Fibroblast of lung (primary cell): ENCODE measurements at regions not wholly inside any gene's neighbourhood (a gene's known extent, or its start where the extent isn't known, plus 50 kb on each side); places are given as distances from the start of the nearest gene placed in this dataset.

Source experiments
- DNase-seq, 2 donors: peaks; one replicate each; pipeline versions ENCODE4 v3.0.0 to v3.0.0-alpha.2; 2010; ENCODE audit warnings: low read depth in 2 of 2
- H2AFZ ChIP-seq: 2 replicates; pipeline ENCODE4 v1.5.1; 2012; ENCODE audit warnings: low read length, control low read depth, inconsistent platforms
- H3K27ac ChIP-seq: 2 replicates; pipeline ENCODE4 v1.5.1; 2011; ENCODE audit warnings: low read length, control low read depth; ENCODE audit not compliant: insufficient read depth
- H3K27me3 ChIP-seq: 2 replicates; pipeline ENCODE4 v1.5.1; 2011; ENCODE audit warnings: mild to moderate bottlenecking, low read length; ENCODE audit not compliant: control insufficient read depth, insufficient read depth
- H3K36me3 ChIP-seq: 2 replicates; pipeline ENCODE4 v1.5.1; 2011; ENCODE audit warnings: low read length; ENCODE audit not compliant: control insufficient read depth, insufficient read depth
- H3K4me1 ChIP-seq: 2 replicates; pipeline ENCODE4 v1.5.1; 2011; ENCODE audit warnings: low read length; ENCODE audit not compliant: control insufficient read depth, insufficient read depth; ENCODE audit errors: extremely low read depth
- H3K4me2 ChIP-seq: 2 replicates; pipeline ENCODE4 v1.5.1; 2011; ENCODE audit warnings: low read length, control low read depth; ENCODE audit not compliant: insufficient read depth; ENCODE audit errors: extremely low read depth
- H3K4me3 ChIP-seq, 4 experiments: fragments of 200-600 bp in 1 of 4; sonication (generic) in 1 of 4; replicated peaks in 1 of 4; 2 replicates each; pipeline ENCODE4 v1.5.1; 2011 to 2016; ENCODE audit warnings: low read length in 4 of 4, low read depth in 3 of 4, mild to moderate bottlenecking in 3 of 4, control low read depth in 2 of 4, inconsistent platforms in 1 of 4, mixed read lengths in 1 of 4; ENCODE audit not compliant: insufficient read depth in 1 of 4; ENCODE audit errors: control extremely low read depth in 1 of 4
- H3K79me2 ChIP-seq: 2 replicates; pipeline ENCODE4 v1.5.1; 2012; ENCODE audit warnings: mild to moderate bottlenecking, low read length, inconsistent platforms; ENCODE audit not compliant: control insufficient read depth, insufficient read depth
- H3K9ac ChIP-seq: 2 replicates; pipeline ENCODE4 v1.5.1; 2011; ENCODE audit warnings: mild to moderate bottlenecking, low read length, control low read depth; ENCODE audit not compliant: insufficient read depth
- H3K9me3 ChIP-seq: 2 replicates; pipeline ENCODE4 v1.5.1; 2012; ENCODE audit warnings: low read depth, low read length; ENCODE audit not compliant: control insufficient read depth, insufficient read depth
- H4K20me1 ChIP-seq: 2 replicates; pipeline ENCODE4 v1.5.1; 2011; ENCODE audit warnings: low read length; ENCODE audit not compliant: control insufficient read depth, insufficient read depth; ENCODE audit errors: extremely low read depth
- EZH2 ChIP-seq: IDR thresholded peaks from 2 replicates; pipeline ENCODE4 v1.5.1; 2012; ENCODE audit warnings: low read length, control low read depth, mild to moderate bottlenecking; ENCODE audit errors: missing control alignments
- TF ChIP-seq, protein P1 (sequence below), 2 donors: IDR thresholded peaks in 1 of 2; conservative IDR thresholded peaks in 1 of 2; 1 replicate in 1 of 2; 2 replicates in 1 of 2; pipeline ENCODE4 v1.5.1; 2011 to 2012; ENCODE audit warnings: low read length in 2 of 2, control low read depth in 1 of 2, inconsistent platforms in 1 of 2, low read depth in 1 of 2, mild to moderate bottlenecking in 1 of 2

DNA sequence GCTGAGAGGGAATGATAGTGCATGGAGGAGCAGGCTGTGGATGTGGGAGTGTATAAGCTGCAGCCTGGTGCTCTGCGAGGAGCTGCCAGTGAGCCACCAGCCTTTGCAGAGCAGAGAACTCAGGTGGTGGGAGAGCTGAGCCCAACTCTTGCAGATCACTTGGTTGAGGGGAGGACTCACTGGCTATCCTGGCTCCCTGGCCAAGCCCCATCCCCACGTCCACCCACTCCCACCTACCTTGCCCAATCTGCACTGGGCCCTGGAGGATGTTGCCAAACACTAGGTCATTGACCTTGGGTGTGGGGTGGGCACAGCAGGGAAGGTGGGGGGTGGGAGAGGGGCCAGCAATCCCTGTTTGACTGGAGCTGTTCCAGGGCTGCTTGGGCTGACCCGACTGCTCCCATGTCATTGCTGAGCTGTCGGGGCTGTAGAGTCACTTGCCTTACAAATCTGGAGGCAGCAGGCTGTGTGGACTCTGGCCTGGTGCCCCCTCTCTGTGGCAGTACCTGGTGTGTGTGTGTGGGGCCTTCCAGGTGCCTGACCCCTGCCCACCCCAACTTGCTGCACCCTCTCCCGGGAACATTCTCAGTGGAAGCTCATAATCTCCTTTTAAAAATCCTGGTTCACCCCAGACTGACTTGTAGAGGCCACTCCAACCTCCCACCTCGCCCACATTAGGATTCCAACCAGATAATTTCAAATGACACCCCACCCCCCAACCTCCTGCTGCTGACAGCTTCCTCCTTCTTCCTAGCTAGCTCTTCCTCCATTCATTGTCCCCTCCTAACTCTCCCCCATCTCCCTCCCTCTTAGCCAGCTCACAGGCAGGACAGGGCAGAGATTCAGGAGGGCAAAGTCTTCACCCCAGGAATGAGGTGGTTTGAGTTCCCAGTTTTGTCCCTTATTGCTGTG, 162.3 kb downstream of the MRPL14 start:
- Histone ChIP-seq H3K9me3 (no peaks in the 10 kb centered on the region), H3K4me3 (no peak overlapping the region), H3K4me1 (no peaks in the 10 kb centered on the region), H3K4me2 (no peak overlapping the region), H3K27ac (no peak overlapping the region), H3K27me3 (no peaks in the 10 kb centered on the region), H3K36me3 (no peaks in the 10 kb centered on the region), H2AFZ (no peak overlapping the region), H4K20me1 (no peaks in the 10 kb centered on the region), H3K79me2 (no peaks in the 10 kb centered on the region), H3K9ac (no peak overlapping the region)
- no peak for TF ChIP-seq EZH2
- TF ChIP-seq, protein P1, sequence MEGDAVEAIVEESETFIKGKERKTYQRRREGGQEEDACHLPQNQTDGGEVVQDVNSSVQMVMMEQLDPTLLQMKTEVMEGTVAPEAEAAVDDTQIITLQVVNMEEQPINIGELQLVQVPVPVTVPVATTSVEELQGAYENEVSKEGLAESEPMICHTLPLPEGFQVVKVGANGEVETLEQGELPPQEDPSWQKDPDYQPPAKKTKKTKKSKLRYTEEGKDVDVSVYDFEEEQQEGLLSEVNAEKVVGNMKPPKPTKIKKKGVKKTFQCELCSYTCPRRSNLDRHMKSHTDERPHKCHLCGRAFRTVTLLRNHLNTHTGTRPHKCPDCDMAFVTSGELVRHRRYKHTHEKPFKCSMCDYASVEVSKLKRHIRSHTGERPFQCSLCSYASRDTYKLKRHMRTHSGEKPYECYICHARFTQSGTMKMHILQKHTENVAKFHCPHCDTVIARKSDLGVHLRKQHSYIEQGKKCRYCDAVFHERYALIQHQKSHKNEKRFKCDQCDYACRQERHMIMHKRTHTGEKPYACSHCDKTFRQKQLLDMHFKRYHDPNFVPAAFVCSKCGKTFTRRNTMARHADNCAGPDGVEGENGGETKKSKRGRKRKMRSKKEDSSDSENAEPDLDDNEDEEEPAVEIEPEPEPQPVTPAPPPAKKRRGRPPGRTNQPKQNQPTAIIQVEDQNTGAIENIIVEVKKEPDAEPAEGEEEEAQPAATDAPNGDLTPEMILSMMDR (conservative IDR thresholded peaks at IDR 0.05 in 1 of 2, IDR thresholded peaks at IDR 0.05 in 1 of 2; ENCODE audit: low read depth in 1 of 2, low read length in 2 of 2), result no peak
- no peak for DNase-seq

DNA sequence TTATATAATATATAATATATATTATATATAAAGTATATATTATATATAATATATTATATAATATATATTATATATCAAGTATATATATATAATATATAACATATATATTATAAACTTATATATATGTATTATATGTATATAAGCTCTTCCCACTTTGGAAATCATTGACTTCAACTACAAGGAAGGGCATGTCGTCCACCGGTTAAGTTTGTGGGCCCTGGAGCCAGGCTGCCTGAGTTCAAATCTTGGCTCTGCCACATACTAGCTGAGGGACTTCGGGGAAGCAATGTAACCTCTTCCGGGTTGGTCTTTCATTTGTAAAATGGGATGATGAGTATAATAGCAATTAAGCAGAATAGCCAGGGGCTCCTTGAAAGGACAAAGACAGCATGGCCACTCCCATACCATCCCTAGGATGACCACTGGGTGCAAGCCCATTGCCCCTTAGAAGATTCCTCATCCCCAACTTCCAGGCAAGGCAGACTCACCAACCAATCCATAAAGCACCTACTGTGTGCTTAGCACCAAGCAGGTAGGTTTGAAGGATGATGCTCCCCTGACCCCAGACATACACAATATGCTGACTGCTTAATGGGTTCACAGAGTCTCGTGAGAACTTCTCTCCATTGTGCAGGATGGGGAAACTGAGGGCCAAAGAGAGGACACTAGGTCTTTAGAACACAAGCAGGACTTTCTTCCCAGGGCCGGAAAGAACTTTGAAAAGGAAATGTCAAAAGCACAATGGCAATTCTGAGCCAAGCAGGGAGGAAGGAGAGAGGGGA, 163.2 kb downstream of the MRPL14 start:
- Histone ChIP-seq H3K79me2 (no peaks in the 10 kb centered on the region), H3K27ac (no peak overlapping the region), H3K9ac (no peak overlapping the region), H3K36me3 (no peaks in the 10 kb centered on the region), H3K9me3 (no peaks in the 10 kb centered on the region), H3K4me2 (no peak overlapping the region), H4K20me1 (no peaks in the 10 kb centered on the region), H3K4me3 (no peak overlapping the region), H3K27me3 (no peaks in the 10 kb centered on the region), H3K4me1 (no peaks in the 10 kb centered on the region), H2AFZ (no peak overlapping the region)
- no peak for DNase-seq
- TF ChIP-seq, protein P1 (conservative IDR thresholded peaks at IDR 0.05 in 1 of 2, IDR thresholded peaks at IDR 0.05 in 1 of 2; ENCODE audit: low read depth in 1 of 2, low read length in 2 of 2), result no peak
- no peak for TF ChIP-seq EZH2

- no peak overlapping the region for H3K4me3 ChIP-seq
- no peaks in the 10 kb centered on the region for H3K27me3 ChIP-seq
- H3K4me1 ChIP-seq, result no peaks in the 10 kb centered on the region
- H3K4me2 ChIP-seq, result no peak overlapping the region
- no peaks in the 10 kb centered on the region for H3K79me2 ChIP-seq
- no peak overlapping the region for H3K9ac ChIP-seq
- no peaks in the 10 kb centered on the region for H3K36me3 ChIP-seq
- no peak for DNase-seq
- H3K27ac ChIP-seq, result no peak overlapping the region
- TF ChIP-seq, protein P1 (conservative IDR thresholded peaks at IDR 0.05 in 1 of 2, IDR thresholded peaks at IDR 0.05 in 1 of 2; ENCODE audit: low read depth in 1 of 2, low read length in 2 of 2), result no peak
- no peak for TF ChIP-seq EZH2
- no peak overlapping the region for H2AFZ ChIP-seq
- H4K20me1 ChIP-seq, result no peaks in the 10 kb centered on the region
- no peaks in the 10 kb centered on the region for H3K9me3 ChIP-seq
Measured at GRCh38 chr6:43963203-43963602, 164.0 kb downstream of the MRPL14 start.
